HEK293T (cell line): ENCODE measurements at regions not wholly inside any gene's neighbourhood (a gene's known extent, or its start where the extent isn't known, plus 50 kb on each side); places are given as distances from the start of the nearest gene placed in this dataset.

Source experiments
- ELF4 ChIP-seq: fragments of 450-650 bp; IDR thresholded peaks from 2 replicates; pipeline ENCODE4 v1.6.1; 2017; ENCODE audit warnings: antibody characterized with exemption
- FOXA1 ChIP-seq: fragments of 450-650 bp; IDR thresholded peaks from 2 replicates; pipeline ENCODE4 v1.6.1; 2016; ENCODE audit warnings: mild to moderate bottlenecking
- LEF1 ChIP-seq: fragments of 450-650 bp; IDR thresholded peaks from 2 replicates; pipeline ENCODE4 v1.6.1; 2017; ENCODE audit warnings: mild to moderate bottlenecking, borderline replicate concordance
- SP1 ChIP-seq: fragments of 450-650 bp; IDR thresholded peaks from 2 replicates; pipeline ENCODE4 v1.6.1; 2017
- TARDBP ChIP-seq: fragments of 450-650 bp; IDR thresholded peaks from 2 replicates; pipeline ENCODE4 v1.6.1; 2016
- ZNF384 ChIP-seq: fragments of 450-650 bp; IDR thresholded peaks from 2 replicates; pipeline ENCODE4 v1.6.1; 2016

DNA sequence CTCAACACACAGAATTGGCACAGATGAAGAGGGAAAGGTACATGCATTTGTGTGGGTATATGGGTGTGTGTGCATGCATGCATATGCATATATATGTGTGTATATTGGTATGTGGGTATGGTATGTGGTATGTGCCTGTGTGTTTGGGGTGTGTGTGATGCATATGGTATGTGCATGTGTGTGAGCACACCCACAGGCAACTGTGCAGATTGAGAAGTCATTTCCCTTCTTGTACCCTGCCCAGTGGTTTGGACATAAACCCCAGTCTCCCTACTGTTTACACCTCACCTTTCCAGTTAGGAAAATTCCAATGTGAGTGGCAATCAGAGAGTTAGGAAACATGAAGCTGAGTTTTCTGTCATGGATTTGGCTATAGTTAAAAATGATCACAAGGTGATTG is 178.0 kb downstream of the NXNL2 start:
- TF ChIP-seq LEF1 (no peak), SP1 (no peak), TARDBP (no peak), ELF4 (no peak), FOXA1 (no peak), ZNF384 (no peak)
